GM20000 (cell line): ENCODE measurements at regions not wholly inside any gene's neighbourhood (a gene's known extent, or its start where the extent isn't known, plus 50 kb on each side); places are given as distances from the start of the nearest gene placed in this dataset.

Source experiments
- DNase-seq: peaks from one replicate; pipeline ENCODE4 v3.0.0; 2012; ENCODE audit warnings: low spot score
- CTCF ChIP-seq: IDR thresholded peaks from 2 replicates; pipeline ENCODE4 v1.5.1; 2012; ENCODE audit warnings: mild to moderate bottlenecking, control low read depth; ENCODE audit errors: extremely low read depth, missing control alignments

DNA sequence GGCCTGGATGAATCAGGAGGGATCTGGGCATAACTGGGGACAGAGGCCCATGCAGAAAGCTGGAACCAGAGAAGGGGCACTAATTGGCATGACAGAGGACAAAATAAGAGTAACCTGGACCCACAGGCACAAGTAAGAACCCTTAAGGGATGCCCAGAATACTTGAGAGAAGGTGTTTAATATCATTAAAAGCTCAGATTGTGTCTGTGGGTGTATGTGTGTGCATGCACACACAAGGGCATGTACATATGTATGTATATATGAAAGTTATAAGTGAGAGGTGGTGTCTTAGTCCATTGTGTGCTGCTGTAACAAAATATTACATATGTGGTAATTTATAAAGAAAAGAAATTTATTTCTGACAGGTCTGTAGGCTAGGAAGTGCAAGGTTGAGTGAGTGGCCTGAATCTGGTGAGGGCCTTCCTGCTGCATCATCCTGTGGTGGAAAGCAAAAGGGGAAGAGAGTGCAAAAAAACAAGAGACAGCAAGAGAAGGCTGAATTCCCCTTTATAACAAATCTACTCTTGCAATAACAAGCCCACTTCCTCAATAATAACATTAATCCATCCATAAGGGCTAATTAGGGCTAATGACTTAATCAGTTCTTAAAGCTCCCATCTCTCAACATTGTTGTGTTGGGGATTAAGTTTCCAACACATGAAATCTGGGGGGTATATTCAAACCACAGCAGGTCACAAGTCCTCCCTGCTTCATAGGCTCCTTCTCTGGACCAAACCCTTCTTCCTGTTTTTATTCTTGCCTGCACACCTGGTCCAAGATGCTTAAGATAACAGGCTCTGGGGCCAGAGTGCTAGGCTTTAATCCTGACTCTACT, 68.3 kb upstream of the POU2AF2 start:
- DNase-seq, result peak; percentile 32
- TF ChIP-seq CTCF, result no peak

- no peak for TF ChIP-seq CTCF
- peak; percentile 39 for DNase-seq
Observed at GRCh38 chr11:111176603-111177002, 68.9 kb upstream of the POU2AF2 start.

- DNase-seq, result no peak
- TF ChIP-seq CTCF, result no peak
Observed at GRCh38 chr11:111173221-111173620, 72.3 kb upstream of the POU2AF2 start.

- TF ChIP-seq CTCF, result no peak
- no peak for DNase-seq
Observed at GRCh38 chr11:111172321-111172862, 73.1 kb upstream of the POU2AF2 start.

DNA sequence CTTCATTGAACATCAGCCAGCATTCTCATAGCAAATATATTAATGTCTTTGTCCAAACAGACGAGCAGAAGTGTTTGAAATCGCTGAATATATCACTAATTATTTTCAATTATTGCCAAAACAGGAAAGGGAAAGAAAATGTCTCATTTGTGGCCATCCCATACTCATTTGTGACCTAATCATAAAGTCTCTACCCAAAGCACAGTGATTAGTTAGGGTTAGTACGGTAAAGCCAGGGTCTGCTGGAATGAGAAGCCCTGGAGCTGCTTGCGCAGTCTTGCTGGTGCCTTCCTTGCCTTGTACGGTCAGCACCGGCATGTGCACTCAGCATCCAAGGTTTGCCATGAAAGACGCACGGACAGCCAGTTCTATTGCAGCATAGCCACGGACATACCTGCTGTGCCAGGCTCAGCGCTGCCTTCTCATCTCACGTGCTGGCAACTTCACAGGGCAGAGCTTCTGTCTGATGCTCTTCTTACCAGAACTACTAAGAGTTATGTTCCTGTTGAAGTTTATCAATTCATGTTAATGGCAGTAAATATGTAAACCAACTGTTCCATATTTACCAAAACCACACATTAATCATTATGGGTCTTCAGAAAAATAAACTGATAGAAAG, 74.7 kb upstream of the POU2AF2 start:
- no peak for DNase-seq
- TF ChIP-seq CTCF, result no peak

DNA sequence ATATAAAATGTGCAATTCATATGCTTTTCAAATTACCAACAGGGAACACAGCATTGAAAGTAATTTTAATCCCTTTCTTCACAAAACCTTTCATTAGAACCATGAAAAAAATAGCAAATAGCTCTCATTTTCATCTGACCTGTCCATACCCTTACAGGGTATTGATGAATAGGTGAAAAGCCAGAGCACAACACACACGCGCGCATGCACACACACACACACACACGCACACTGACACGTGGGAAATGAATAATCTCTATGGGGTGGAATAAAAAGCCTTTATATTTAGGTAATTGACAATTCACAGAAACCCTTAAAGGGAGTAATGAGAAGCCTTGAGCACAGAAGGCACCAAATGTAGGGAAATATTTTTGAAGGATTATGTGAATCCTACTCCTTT, 76.2 kb upstream of the POU2AF2 start:
- no peak for TF ChIP-seq CTCF
- no peak for DNase-seq

- no peak for DNase-seq
- TF ChIP-seq CTCF, result no peak
Observed at GRCh38 chr11:111168871-111169270, 76.7 kb upstream of the POU2AF2 start.
